ENCODE measurements at regions not wholly inside any gene's neighbourhood (a gene's known extent, or its start where the extent isn't known, plus 50 kb on each side); places are given as distances from the start of the nearest gene placed in this dataset.

DNA sequence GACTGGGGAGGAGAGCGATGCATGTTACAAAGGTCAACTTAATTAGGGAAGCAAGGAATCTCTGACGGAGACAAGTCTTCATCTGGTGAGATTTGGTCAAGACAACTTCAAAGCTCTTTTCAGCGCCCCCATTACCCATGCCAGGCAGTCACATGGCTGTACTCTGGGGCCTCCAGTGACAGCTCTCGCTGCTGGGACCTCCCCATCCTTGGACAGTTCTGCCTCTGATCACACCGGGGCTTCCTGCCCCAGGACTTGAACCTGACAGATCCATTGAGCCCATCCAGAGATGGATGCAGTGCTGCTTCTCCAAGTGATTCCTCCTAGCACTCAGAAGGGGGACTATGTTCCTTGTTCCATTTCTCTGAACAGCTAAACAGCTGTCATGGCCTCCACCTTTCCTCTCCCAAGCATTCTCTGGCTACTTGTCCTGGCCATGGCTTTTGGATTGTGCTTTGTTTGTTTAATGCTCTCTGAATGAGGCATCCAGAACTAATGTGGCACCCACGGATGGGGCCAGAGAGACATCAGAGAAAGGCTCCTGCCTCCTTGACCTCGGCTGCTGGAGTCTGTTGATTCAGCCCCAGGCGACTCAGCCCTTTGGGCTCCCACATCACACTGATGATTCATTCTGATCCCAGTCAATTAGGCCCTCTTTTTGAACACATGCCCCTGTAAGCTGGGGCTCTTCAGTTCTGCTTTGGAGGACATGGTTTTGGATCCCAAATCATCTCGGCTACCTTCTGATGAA lies 122.1 kb upstream of the ADAMTS16 start:
- 0 out of 2 replicates have a peak, but pooled peaks cover 3% of the 10 kb centered on the region for H3K4me1 ChIP-seq (ENCODE audit: insufficient read depth)
- Mint-ChIP-seq H3K27ac (peak overlapping the region; percentile 59; the same call in 1 of the 2 replicates), H3K4me1 (peaks cover 13% of the 10 kb centered on the region), H3K36me3 (ENCODE audit: low read depth) (no peaks in the 10 kb centered on the region), H3K9me3 (peaks cover 4% of the 10 kb centered on the region; the same call in 1 of the 3 replicates), H3K27me3 (ENCODE audit: insufficient read depth, low read depth, poor library complexity) (no peaks in the 10 kb centered on the region), H3K4me3 (no peak overlapping the region)
- no peak overlapping the region for H3K4me2 ChIP-seq
- H3K27ac ChIP-seq (ENCODE audit: low read depth) = no peak overlapping the region
- 0 out of 2 replicates have a peak, but pooled peaks cover 8% of the 10 kb centered on the region for H3K9me2 ChIP-seq (ENCODE audit: insufficient read depth)
- no peaks in the 10 kb centered on the region for H3K79me2 ChIP-seq (replicated peaks; ENCODE audit: insufficient read depth)
- TF ChIP-seq, protein P1, sequence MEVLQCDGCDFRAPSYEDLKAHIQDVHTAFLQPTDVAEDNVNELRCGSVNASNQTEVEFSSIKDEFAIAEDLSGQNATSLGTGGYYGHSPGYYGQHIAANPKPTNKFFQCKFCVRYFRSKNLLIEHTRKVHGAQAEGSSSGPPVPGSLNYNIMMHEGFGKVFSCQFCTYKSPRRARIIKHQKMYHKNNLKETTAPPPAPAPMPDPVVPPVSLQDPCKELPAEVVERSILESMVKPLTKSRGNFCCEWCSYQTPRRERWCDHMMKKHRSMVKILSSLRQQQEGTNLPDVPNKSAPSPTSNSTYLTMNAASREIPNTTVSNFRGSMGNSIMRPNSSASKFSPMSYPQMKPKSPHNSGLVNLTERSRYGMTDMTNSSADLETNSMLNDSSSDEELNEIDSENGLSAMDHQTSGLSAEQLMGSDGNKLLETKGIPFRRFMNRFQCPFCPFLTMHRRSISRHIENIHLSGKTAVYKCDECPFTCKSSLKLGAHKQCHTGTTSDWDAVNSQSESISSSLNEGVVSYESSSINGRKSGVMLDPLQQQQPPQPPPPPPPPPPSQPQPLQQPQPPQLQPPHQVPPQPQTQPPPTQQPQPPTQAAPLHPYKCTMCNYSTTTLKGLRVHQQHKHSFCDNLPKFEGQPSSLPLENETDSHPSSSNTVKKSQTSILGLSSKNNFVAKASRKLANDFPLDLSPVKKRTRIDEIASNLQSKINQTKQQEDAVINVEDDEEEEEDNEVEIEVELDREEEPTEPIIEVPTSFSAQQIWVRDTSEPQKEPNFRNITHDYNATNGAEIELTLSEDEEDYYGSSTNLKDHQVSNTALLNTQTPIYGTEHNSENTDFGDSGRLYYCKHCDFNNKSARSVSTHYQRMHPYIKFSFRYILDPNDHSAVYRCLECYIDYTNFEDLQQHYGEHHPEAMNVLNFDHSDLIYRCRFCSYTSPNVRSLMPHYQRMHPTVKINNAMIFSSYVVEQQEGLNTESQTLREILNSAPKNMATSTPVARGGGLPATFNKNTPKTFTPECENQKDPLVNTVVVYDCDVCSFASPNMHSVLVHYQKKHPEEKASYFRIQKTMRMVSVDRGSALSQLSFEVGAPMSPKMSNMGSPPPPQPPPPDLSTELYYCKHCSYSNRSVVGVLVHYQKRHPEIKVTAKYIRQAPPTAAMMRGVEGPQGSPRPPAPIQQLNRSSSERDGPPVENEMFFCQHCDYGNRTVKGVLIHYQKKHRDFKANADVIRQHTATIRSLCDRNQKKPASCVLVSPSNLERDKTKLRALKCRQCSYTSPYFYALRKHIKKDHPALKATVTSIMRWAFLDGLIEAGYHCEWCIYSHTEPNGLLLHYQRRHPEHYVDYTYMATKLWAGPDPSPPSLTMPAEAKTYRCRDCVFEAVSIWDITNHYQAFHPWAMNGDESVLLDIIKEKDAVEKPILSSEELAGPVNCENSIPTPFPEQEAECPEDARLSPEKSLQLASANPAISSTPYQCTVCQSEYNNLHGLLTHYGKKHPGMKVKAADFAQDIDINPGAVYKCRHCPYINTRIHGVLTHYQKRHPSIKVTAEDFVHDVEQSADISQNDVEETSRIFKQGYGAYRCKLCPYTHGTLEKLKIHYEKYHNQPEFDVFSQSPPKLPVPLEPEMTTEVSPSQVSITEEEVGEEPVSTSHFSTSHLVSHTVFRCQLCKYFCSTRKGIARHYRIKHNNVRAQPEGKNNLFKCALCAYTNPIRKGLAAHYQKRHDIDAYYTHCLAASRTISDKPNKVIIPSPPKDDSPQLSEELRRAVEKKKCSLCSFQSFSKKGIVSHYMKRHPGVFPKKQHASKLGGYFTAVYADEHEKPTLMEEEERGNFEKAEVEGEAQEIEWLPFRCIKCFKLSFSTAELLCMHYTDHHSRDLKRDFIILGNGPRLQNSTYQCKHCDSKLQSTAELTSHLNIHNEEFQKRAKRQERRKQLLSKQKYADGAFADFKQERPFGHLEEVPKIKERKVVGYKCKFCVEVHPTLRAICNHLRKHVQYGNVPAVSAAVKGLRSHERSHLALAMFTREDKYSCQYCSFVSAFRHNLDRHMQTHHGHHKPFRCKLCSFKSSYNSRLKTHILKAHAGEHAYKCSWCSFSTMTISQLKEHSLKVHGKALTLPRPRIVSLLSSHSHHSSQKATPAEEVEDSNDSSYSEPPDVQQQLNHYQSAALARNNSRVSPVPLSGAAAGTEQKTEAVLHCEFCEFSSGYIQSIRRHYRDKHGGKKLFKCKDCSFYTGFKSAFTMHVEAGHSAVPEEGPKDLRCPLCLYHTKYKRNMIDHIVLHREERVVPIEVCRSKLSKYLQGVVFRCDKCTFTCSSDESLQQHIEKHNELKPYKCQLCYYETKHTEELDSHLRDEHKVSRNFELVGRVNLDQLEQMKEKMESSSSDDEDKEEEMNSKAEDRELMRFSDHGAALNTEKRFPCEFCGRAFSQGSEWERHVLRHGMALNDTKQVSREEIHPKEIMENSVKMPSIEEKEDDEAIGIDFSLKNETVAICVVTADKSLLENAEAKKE (CRISPR knock-in tag; IDR thresholded peaks at IDR 0.05) = no peak
- TF ChIP-seq, protein P2, sequence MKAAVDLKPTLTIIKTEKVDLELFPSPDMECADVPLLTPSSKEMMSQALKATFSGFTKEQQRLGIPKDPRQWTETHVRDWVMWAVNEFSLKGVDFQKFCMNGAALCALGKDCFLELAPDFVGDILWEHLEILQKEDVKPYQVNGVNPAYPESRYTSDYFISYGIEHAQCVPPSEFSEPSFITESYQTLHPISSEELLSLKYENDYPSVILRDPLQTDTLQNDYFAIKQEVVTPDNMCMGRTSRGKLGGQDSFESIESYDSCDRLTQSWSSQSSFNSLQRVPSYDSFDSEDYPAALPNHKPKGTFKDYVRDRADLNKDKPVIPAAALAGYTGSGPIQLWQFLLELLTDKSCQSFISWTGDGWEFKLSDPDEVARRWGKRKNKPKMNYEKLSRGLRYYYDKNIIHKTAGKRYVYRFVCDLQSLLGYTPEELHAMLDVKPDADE (IDR thresholded peaks at IDR 0.05) = no peak
- TF ChIP-seq STAT1 (IDR thresholded peaks at IDR 0.05; ENCODE audit: unreplicated experiment) (no peak), ZNF331 (CRISPR knock-in tag; IDR thresholded peaks at IDR 0.05; ENCODE audit: low read depth) (no peak), EZH2phosphoT487 (IDR thresholded peaks at IDR 0.05; ENCODE audit: unreplicated experiment) (no peak), NANOG (IDR thresholded peaks at IDR 0.05; ENCODE audit: borderline replicate concordance) (no peak), JUNB (IDR thresholded peaks at IDR 0.05; ENCODE audit: unreplicated experiment) (no peak), POLR2AphosphoS5 (IDR thresholded peaks at IDR 0.05; ENCODE audit: low read depth) (no peak)
- H3F3A ChIP-seq (replicated peaks; ENCODE audit: low read depth) = no peaks in the 10 kb centered on the region
- no peak overlapping the region for H3K4me3 ChIP-seq
- no peaks in the 10 kb centered on the region for H3K36me3 ChIP-seq (ENCODE audit: insufficient read depth)
- DNase-seq (ENCODE audit: low spot score) (no peak), ATAC-seq (no peak)
- H3K27me3 ChIP-seq (ENCODE audit: insufficient read depth) = no peaks in the 10 kb centered on the region
- H2AFZ ChIP-seq = no peak overlapping the region
- no peaks in the 10 kb centered on the region for H4K20me1 ChIP-seq (replicated peaks; ENCODE audit: insufficient read depth)

Measured in GM23338 (cell line).